ENCODE measurements at regions not wholly inside any gene's neighbourhood (a gene's known extent, or its start where the extent isn't known, plus 50 kb on each side); places are given as distances from the start of the nearest gene placed in this dataset.

- no peak for DNase-seq
Observed at GRCh38 chr2:226064932-226065570, 665.5 kb downstream of the NYAP2 start.

- no peak for DNase-seq
Observed at GRCh38 chr2:226063704-226064440, 664.4 kb downstream of the NYAP2 start.

- no peak for DNase-seq
Observed at GRCh38 chr2:226059961-226060627, 660.6 kb downstream of the NYAP2 start.

- DNase-seq = no peak
Observed at GRCh38 chr2:226057914-226058313, 658.4 kb downstream of the NYAP2 start.

GRCh38 chr2:226057365-226057764 lies 657.9 kb downstream of the NYAP2 start:
- DNase-seq = no peak

GRCh38 chr2:226052772-226053416 lies 653.4 kb downstream of the NYAP2 start:
- DNase-seq = no peak

- no peak for DNase-seq
Observed at GRCh38 chr2:226050822-226051221, 651.3 kb downstream of the NYAP2 start.

GRCh38 chr2:226048611-226049010 lies 649.1 kb downstream of the NYAP2 start:
- DNase-seq = no peak

- no peak for DNase-seq
Observed at GRCh38 chr2:226045080-226045479, 645.6 kb downstream of the NYAP2 start.

GRCh38 chr2:226040344-226040900 lies 640.9 kb downstream of the NYAP2 start:
- no peak for DNase-seq

GRCh38 chr2:226037526-226037925 lies 638.0 kb downstream of the NYAP2 start:
- no peak for DNase-seq

GRCh38 chr2:226031647-226032501 lies 632.4 kb downstream of the NYAP2 start:
- no peak for DNase-seq

GRCh38 chr2:226030788-226031646 lies 631.5 kb downstream of the NYAP2 start:
- peak; percentile 53 to 78 for DNase-seq

- no peak for DNase-seq
Observed at GRCh38 chr2:226030369-226030768, 630.9 kb downstream of the NYAP2 start.

- DNase-seq = no peak
Observed at GRCh38 chr2:226023946-226024345, 624.4 kb downstream of the NYAP2 start.

GRCh38 chr2:226023383-226023782 lies 623.9 kb downstream of the NYAP2 start:
- DNase-seq = no peak

GRCh38 chr2:226020956-226021355 lies 621.4 kb downstream of the NYAP2 start:
- no peak for DNase-seq

- no peak for DNase-seq
Observed at GRCh38 chr2:226020176-226020575, 620.7 kb downstream of the NYAP2 start.

GRCh38 chr2:226018641-226019040 lies 619.1 kb downstream of the NYAP2 start:
- DNase-seq = no peak

GRCh38 chr2:226017537-226017936 lies 618.0 kb downstream of the NYAP2 start:
- DNase-seq = no peak

GRCh38 chr2:226017107-226017506 lies 617.6 kb downstream of the NYAP2 start:
- no peak for DNase-seq

All from SHP77 (cell line).